SK-N-SH (cell line): ENCODE measurements at regions not wholly inside any gene's neighbourhood (a gene's known extent, or its start where the extent isn't known, plus 50 kb on each side); places are given as distances from the start of the nearest gene placed in this dataset.

Experiments used
- FOXM1 ChIP-seq: IDR thresholded peaks from 2 replicates; pipeline ENCODE4 v1.4.0; 2012; ENCODE audit warnings: low read depth, mild to moderate bottlenecking
- GABPA ChIP-seq: IDR thresholded peaks from 2 replicates; pipeline ENCODE4 v1.4.0; 2012; ENCODE audit warnings: low read depth, mild to moderate bottlenecking
- GATA2 ChIP-seq: sonication (generic); formaldehyde crosslinking; IDR thresholded peaks from 2 replicates; pipeline ENCODE4 v1.5.0; 2020; ENCODE audit warnings: mild to moderate bottlenecking, missing genetic modification reagents
- NFIC ChIP-seq: IDR thresholded peaks from 2 replicates; pipeline ENCODE4 v1.4.0; 2012; ENCODE audit warnings: borderline replicate concordance
- NRF1 ChIP-seq: IDR thresholded peaks from 2 replicates; pipeline ENCODE4 v1.6.1; 2012; ENCODE audit warnings: low read depth, mild to moderate bottlenecking, low read length
- POLR2AphosphoS5 ChIP-seq: IDR thresholded peaks from 2 replicates; pipeline ENCODE4 v1.6.1; 2012; ENCODE audit warnings: low read depth, low read length
- RAD21 ChIP-seq: IDR thresholded peaks from 2 replicates; pipeline ENCODE4 v1.6.1; 2012; ENCODE audit warnings: mild to moderate bottlenecking, low read length
- RFX5 ChIP-seq: IDR thresholded peaks from 2 replicates; pipeline ENCODE4 v1.6.1; 2012; ENCODE audit warnings: mild to moderate bottlenecking, improper control_type of control experiment, low read length
- SMC3 ChIP-seq: IDR thresholded peaks from 2 replicates; pipeline ENCODE4 v1.6.1; 2012; ENCODE audit warnings: low read depth, low read length, improper control_type of control experiment
- TEAD4 ChIP-seq: IDR thresholded peaks from 2 replicates; pipeline ENCODE4 v1.4.0; 2012; ENCODE audit warnings: mild to moderate bottlenecking, borderline replicate concordance; ENCODE audit not compliant: insufficient read depth
- TF ChIP-seq, protein P1 (sequence below): fragments of 200-600 bp; sonication (generic); IDR thresholded peaks from 2 replicates; pipeline ENCODE4 v1.6.1; 2017; ENCODE audit warnings: antibody characterized with exemption, mild to moderate bottlenecking, moderate library complexity
- TF ChIP-seq, protein P2 (sequence below): IDR thresholded peaks from 2 replicates; pipeline ENCODE4 v1.6.1; 2012; ENCODE audit warnings: mild to moderate bottlenecking, low read depth, low read length, moderate library complexity
- TF ChIP-seq, protein P3 (sequence below): fragments of 150-350 bp; IDR thresholded peaks from 2 replicates; pipeline ENCODE4 v1.6.1; 2017; ENCODE audit warnings: antibody characterized with exemption, low read length, low read depth, borderline replicate concordance
- TF ChIP-seq, protein P4 (sequence below): IDR thresholded peaks from 2 replicates; pipeline ENCODE4 v1.4.0; 2012; ENCODE audit warnings: low read depth, borderline replicate concordance

DNA sequence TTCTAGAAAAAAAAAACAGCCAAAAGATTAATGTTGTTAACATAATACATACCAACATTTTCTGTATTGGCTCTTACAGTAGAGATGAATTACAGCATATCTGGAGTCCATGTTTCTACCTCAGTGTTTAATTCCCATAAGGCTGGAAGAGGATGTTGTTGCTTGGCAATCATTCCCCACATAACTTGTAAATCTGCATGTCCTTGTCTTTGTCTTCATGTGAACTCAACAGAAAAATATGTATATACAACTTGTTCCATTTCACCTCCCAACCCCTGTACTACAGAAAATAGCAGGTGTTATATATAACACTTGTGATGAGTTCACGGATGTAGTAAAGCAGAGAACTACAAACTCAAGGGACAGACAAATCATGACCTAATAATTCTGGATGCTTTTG is 160.9 kb upstream of the SEMA3C start:
- TF ChIP-seq, protein P1, sequence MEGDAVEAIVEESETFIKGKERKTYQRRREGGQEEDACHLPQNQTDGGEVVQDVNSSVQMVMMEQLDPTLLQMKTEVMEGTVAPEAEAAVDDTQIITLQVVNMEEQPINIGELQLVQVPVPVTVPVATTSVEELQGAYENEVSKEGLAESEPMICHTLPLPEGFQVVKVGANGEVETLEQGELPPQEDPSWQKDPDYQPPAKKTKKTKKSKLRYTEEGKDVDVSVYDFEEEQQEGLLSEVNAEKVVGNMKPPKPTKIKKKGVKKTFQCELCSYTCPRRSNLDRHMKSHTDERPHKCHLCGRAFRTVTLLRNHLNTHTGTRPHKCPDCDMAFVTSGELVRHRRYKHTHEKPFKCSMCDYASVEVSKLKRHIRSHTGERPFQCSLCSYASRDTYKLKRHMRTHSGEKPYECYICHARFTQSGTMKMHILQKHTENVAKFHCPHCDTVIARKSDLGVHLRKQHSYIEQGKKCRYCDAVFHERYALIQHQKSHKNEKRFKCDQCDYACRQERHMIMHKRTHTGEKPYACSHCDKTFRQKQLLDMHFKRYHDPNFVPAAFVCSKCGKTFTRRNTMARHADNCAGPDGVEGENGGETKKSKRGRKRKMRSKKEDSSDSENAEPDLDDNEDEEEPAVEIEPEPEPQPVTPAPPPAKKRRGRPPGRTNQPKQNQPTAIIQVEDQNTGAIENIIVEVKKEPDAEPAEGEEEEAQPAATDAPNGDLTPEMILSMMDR = no peak
- TF ChIP-seq NFIC (no peak), GATA2 (CRISPR knock-in tag) (no peak), TEAD4 (no peak), FOXM1 (no peak), RFX5 (no peak), GABPA (no peak), SMC3 (no peak), RAD21 (no peak), NRF1 (no peak), POLR2AphosphoS5 (no peak)
- TF ChIP-seq, protein P2, sequence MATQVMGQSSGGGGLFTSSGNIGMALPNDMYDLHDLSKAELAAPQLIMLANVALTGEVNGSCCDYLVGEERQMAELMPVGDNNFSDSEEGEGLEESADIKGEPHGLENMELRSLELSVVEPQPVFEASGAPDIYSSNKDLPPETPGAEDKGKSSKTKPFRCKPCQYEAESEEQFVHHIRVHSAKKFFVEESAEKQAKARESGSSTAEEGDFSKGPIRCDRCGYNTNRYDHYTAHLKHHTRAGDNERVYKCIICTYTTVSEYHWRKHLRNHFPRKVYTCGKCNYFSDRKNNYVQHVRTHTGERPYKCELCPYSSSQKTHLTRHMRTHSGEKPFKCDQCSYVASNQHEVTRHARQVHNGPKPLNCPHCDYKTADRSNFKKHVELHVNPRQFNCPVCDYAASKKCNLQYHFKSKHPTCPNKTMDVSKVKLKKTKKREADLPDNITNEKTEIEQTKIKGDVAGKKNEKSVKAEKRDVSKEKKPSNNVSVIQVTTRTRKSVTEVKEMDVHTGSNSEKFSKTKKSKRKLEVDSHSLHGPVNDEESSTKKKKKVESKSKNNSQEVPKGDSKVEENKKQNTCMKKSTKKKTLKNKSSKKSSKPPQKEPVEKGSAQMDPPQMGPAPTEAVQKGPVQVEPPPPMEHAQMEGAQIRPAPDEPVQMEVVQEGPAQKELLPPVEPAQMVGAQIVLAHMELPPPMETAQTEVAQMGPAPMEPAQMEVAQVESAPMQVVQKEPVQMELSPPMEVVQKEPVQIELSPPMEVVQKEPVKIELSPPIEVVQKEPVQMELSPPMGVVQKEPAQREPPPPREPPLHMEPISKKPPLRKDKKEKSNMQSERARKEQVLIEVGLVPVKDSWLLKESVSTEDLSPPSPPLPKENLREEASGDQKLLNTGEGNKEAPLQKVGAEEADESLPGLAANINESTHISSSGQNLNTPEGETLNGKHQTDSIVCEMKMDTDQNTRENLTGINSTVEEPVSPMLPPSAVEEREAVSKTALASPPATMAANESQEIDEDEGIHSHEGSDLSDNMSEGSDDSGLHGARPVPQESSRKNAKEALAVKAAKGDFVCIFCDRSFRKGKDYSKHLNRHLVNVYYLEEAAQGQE = no peak
- TF ChIP-seq, protein P3, sequence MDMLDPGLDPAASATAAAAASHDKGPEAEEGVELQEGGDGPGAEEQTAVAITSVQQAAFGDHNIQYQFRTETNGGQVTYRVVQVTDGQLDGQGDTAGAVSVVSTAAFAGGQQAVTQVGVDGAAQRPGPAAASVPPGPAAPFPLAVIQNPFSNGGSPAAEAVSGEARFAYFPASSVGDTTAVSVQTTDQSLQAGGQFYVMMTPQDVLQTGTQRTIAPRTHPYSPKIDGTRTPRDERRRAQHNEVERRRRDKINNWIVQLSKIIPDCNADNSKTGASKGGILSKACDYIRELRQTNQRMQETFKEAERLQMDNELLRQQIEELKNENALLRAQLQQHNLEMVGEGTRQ = no peak
- TF ChIP-seq, protein P4, sequence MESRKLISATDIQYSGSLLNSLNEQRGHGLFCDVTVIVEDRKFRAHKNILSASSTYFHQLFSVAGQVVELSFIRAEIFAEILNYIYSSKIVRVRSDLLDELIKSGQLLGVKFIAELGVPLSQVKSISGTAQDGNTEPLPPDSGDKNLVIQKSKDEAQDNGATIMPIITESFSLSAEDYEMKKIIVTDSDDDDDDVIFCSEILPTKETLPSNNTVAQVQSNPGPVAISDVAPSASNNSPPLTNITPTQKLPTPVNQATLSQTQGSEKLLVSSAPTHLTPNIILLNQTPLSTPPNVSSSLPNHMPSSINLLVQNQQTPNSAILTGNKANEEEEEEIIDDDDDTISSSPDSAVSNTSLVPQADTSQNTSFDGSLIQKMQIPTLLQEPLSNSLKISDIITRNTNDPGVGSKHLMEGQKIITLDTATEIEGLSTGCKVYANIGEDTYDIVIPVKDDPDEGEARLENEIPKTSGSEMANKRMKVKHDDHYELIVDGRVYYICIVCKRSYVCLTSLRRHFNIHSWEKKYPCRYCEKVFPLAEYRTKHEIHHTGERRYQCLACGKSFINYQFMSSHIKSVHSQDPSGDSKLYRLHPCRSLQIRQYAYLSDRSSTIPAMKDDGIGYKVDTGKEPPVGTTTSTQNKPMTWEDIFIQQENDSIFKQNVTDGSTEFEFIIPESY = no peak
